GM18858 (cell line): ENCODE measurements at regions not wholly inside any gene's neighbourhood (a gene's known extent, or its start where the extent isn't known, plus 50 kb on each side); places are given as distances from the start of the nearest gene placed in this dataset.

Source experiments
- ATAC-seq: cut with Tn5 transposase; IDR thresholded peaks from one replicate; pipeline ENCODE4 v1.9.1; 2021; ENCODE audit not compliant: unreplicated experiment

DNA sequence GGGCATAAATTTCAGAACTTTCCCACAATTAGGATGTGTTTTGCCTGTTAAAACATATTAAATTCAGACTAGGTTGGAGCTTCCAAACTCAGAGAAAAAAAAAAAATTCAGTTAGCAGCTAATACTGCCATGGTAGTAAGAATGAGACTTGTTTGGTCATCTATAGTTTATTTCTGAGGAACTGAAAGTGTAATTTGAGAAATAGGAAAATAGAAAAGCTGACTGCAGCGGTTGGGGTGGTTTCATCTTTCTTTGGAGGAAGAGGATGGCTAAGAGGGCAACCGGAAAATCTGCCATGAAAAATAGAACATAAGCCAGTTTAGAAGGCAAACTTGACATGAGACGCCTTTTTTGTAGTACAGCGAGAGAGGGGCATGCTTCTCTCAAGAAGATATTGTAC is 371.2 kb upstream of the ROBO2 start:
- ATAC-seq = no peak

DNA sequence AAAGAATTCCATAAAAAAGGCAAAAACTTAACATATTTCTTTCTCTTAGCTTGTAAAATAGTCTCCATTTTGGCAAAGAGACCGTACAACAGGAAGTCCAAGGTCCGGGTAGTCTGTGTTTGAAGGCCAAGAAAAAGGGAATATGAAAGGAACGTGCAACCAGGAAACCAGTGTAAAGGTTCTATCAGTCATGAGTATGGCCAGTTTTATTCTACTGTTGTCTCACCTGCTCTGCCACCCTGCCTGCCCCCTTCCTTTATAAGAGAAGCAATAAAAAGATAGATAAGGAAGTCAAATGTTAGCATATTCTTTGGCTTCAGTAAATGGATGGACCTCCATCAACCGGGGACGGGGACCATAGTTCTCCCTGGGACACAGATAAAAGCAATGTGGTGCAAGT is 370.6 kb upstream of the ROBO2 start:
- ATAC-seq = no peak

GRCh38 chr3:76673171-76673570 is 366.7 kb upstream of the ROBO2 start:
- ATAC-seq = no peak

DNA sequence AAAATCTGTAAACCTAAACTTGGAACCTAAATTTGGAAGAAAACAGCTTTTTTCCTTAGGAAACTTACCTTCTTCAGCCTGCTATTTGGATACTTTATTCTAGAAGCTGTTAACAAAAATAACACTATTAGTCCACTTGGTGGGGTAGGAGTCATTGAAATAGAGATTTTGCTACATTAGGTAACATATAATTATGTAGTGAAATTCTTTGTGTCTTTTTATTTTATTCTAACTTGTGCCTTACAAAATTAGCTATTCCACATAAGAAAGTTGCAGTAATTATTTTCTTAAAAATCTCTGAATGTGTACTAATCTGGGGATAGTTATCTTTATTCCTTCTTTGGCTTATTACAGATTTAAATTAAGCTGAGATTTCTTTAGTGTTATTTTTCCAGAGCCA is 360.4 kb upstream of the ROBO2 start:
- no peak for ATAC-seq

DNA sequence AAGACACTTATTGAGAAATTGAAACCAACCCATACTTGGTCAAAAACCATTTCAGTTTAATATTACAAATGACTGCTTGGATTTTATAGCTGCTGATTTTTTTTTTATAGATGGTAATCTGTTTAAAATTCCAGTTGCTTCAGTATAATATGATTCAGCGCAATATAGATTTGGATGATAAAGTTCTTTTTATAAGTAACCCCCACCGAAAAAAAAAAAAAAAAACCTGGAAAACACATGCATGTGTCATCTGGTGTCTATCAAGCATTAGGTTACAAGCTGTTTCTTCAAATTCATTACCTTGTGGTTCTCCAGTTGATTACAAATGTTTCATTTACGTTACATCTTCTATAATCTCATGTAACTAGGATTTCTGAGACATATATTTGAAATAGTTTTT is 356.6 kb upstream of the ROBO2 start:
- no peak for ATAC-seq

GRCh38 chr3:76684946-76685345 is 355.0 kb upstream of the ROBO2 start:
- ATAC-seq = no peak

DNA sequence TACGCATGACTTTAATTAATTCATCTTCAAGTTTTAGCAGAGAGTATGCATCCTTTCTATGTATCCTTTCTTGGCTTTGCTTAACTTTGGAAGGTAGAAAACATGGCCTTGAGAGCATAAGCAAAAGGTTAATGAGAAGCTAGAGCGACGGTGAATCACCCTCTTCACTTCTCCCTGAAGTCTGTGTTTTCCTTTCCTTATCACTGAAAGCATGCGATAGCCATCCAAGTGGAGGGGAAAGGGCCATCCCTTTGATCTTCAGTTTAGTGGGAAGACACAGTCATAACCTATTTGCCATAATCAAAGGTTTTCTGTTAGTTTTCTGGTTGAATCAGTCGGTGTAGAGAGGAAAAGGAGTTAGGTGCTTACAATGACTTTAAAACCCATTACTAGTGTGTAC is 354.0 kb upstream of the ROBO2 start:
- ATAC-seq = no peak

GRCh38 chr3:76687019-76687418 is 352.9 kb upstream of the ROBO2 start:
- ATAC-seq = no peak

DNA sequence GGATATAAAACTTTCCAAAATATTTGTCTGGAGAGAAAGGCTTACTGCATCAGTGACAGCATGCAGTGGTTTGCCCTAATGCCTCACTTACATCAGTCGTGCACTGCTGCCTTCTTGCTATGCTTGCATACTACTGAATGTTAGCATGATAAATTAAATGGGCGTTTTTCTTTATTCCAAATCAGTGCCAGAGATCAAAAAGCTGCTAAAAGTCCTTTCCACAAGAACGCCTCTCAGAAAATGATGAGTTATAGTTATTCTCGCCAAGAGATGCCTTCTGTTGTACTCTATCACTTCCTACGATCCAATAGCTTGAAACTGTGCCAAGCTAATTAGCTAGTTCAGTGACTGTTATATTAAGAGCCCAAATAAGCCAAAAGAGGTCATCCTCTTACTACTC is 345.8 kb upstream of the ROBO2 start:
- ATAC-seq = no peak

DNA sequence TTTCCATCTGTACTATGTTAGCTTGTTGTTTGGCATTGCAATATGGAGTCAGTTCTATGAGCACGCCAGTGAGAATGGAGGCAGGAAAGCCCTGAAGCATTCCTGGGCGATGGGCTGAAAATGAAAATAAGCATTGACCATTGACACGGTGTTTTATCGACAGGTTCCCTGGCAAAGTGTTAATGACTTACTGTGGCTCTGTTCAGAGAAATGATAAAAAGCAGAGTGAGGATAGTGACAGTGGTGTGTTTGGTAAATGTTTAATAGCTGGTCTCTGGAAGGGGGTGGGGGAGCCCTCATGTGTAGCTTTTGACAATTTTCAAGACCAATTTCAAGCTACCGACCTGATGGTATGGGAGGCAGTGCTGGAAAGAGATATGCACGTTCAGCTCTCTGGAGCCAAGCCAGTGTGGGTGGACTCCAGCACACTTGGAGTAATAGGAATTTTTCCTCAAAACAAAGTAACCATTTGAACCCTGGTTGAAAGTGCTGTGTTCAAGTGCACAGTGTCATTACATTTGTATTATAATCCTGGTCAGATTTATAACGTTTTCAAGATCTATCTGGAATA is 341.7 kb upstream of the ROBO2 start:
- ATAC-seq = no peak

- no peak for ATAC-seq
Measured at GRCh38 chr3:76699846-76700245, 340.1 kb upstream of the ROBO2 start.

- ATAC-seq = no peak
Measured at GRCh38 chr3:76700323-76700722, 339.6 kb upstream of the ROBO2 start.

DNA sequence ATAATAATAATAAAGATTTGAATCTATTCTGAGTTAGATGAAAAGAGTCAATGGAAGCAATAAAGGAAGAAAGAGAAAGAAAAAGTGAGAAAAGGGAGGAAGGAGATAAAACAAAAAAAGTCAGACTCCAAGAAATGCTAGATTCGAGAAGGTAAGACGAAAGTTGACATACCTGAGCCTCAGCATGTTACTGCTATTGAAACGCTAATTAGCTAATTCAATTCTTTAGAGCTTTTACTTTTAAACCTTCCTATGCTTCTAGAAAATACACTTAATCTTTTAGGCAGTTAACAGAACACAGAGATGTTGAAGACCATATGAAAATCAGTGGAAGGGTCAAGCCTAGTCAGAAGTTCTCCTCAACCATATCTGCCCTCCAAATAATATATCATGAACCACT is 337.2 kb upstream of the ROBO2 start:
- no peak for ATAC-seq

- ATAC-seq = no peak
Measured at GRCh38 chr3:76715426-76715825, 324.5 kb upstream of the ROBO2 start.

GRCh38 chr3:76723366-76723765 is 316.5 kb upstream of the ROBO2 start:
- ATAC-seq = no peak

DNA sequence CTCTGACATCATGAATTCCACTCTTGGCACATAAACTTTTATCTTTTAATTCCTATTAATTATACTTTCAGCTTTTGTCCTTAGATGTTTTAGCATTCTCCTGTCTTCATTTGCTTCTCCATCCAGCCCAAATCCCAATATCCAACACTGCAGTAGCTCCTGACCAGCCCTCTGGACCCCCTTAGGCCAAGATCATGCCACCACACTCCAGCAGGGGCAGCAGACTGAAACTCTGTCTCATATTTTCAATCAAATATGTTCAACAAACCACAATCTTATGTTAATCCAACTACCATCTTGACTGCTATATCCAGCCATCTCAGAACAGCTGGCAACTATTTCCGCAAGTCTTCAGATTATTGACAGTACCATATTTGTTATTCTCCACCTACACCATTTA is 315.8 kb upstream of the ROBO2 start:
- ATAC-seq = no peak

DNA sequence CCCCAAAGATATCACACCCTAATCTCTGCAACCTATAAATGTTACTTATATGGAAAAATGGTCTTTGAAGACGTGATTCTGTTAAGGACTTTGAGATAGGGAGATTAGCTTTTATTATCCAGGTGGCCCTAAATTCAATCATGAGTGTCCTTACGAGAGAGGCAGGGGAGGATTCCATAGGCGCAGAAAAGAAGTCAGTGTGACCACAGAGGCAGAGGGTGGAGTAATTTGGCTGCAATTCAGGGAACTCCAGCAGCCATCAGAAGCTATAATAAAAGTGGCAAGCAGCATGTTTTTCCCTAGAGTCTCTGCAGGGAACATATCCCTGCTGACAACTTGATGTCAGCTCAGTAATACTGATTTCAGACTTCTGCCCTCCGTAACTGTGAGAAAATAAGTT is 315.2 kb upstream of the ROBO2 start:
- no peak for ATAC-seq

GRCh38 chr3:76726034-76726433 is 313.9 kb upstream of the ROBO2 start:
- ATAC-seq = no peak

- no peak for ATAC-seq
Measured at GRCh38 chr3:76728426-76728825, 311.5 kb upstream of the ROBO2 start.

DNA sequence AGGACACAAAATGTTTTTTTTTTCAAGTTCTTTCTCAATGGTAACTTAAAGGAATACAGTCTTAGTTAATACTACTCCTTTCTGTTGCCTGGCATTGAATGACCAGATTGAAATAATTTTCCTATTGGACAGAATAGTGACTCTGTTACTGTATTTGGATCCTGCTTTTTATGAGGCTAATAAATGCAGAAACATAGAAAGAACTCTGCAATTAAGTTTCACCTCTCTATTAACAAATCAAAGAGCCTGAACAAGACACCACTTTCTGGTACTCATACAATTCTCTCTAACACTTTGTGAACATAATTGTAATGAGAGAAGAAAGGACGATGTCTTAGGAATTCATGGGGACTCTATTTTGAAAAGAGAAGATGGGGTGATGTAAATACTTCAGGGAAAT is 308.4 kb upstream of the ROBO2 start:
- ATAC-seq = no peak

DNA sequence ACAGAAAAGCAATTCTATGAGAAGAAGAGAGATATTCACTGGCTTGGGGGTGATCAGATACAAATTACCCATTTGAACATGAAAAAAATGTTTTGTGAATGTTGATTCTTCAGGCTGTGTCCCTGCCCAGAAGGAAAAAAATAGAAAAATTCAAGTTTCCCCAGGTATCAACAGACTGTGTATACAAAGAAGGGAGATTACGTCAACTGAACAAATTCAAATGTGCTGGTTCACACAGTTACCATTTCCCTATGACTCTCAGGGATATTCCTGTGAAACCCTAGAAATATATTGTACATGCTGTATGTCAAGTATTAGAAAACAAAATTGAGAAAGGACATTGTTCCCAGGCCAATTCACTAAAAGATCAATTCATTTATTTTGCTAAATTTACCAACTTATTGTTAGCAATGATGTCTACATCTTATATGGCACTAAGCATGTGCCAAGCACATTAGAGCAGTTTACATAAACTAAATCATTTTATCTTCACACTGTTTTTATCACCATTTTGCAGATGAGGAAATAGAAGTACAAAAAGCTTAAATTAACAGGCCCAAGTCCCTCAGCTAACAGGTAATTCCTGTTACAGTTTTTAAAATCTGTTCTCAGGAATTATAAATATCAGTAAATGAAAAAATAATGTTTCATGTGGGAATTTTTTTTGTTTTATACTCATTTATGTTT is 306.7 kb upstream of the ROBO2 start:
- ATAC-seq = no peak

- no peak for ATAC-seq
Measured at GRCh38 chr3:76735152-76735551, 304.7 kb upstream of the ROBO2 start.

GRCh38 chr3:76753599-76753998 is 286.3 kb upstream of the ROBO2 start:
- ATAC-seq = no peak
